ENCODE measurements at regions not wholly inside any gene's neighbourhood (a gene's known extent, or its start where the extent isn't known, plus 50 kb on each side); places are given as distances from the start of the nearest gene placed in this dataset.

DNA sequence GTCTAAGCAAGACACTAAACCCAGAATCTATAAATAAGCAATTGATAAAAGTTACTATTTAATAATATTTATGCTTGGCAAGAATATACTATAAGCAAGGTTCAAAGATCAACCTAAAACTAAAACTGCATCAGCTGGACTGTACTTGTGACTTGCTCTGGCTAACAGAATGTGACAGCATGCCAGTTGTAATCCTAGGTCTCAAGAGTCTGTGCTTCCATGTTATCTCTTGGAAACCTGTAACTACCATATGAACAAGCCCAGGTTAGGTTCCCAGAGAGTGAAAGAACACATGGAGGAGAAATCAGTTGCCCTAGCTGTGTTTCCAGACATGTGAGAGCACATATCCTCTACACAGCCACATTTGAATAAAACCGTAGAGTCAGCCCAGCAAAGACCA is 297.4 kb downstream of the CDH2 start:
- Mint-ChIP-seq H3K9me3 (ENCODE audit: unreplicated experiment) (no peaks in the 10 kb centered on the region), H3K27me3 (ENCODE audit: insufficient read depth, unreplicated experiment) (no peaks in the 10 kb centered on the region), H3K4me1 (ENCODE audit: insufficient read depth, unreplicated experiment) (no peaks in the 10 kb centered on the region), H3K36me3 (ENCODE audit: insufficient read depth, unreplicated experiment) (no peaks in the 10 kb centered on the region), H3K4me3 (ENCODE audit: unreplicated experiment) (no peak overlapping the region), H3K27ac (ENCODE audit: low read depth, unreplicated experiment) (no peak overlapping the region)
- POLR2A ChIA-PET = no interaction called here
- no peak for DNase-seq (ENCODE audit: unreplicated experiment)
- TF ChIP-seq, protein P1, sequence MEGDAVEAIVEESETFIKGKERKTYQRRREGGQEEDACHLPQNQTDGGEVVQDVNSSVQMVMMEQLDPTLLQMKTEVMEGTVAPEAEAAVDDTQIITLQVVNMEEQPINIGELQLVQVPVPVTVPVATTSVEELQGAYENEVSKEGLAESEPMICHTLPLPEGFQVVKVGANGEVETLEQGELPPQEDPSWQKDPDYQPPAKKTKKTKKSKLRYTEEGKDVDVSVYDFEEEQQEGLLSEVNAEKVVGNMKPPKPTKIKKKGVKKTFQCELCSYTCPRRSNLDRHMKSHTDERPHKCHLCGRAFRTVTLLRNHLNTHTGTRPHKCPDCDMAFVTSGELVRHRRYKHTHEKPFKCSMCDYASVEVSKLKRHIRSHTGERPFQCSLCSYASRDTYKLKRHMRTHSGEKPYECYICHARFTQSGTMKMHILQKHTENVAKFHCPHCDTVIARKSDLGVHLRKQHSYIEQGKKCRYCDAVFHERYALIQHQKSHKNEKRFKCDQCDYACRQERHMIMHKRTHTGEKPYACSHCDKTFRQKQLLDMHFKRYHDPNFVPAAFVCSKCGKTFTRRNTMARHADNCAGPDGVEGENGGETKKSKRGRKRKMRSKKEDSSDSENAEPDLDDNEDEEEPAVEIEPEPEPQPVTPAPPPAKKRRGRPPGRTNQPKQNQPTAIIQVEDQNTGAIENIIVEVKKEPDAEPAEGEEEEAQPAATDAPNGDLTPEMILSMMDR (IDR thresholded peaks at IDR 0.05; ENCODE audit: unreplicated experiment) = no peak
- CTCF ChIA-PET = interaction anchor here (1.1 kb wide), 1 partner anchor 280 kb away, joined by 5 read pairs; no protein-coding TSS in a partner anchor
- intact Hi-C loops (cut with micrococcal nuclease) = no loop called here
- no TSS peak for BruUV-seq (replicated peaks)

DNA sequence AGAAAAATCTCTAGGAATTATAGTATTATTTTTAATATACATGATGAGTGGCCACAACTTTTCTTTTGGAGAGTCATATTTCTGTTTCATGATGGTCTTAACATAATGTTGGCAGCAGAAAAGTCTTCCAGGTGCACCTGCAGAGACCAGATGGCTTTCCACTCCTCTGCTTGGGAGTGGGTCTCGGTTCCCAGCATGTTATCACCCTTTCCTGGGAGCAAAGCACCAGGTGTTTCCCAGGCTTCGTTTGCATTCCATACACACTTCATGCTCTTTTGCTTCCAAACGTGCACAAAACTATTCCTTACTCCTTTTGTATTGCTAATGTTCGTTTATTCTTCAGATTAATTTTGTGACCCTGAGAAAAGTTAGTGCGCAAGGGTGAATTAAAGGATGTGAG is 305.2 kb downstream of the CDH2 start:
- ChIA-PET POLR2A (no interaction called here), CTCF (no interaction called here)
- DNase-seq (ENCODE audit: unreplicated experiment) = no peak
- intact Hi-C loops (cut with micrococcal nuclease) = no loop called here
- BruUV-seq (replicated peaks) = no TSS peak
- H3K36me3 Mint-ChIP-seq (ENCODE audit: insufficient read depth, unreplicated experiment) = no peaks in the 10 kb centered on the region
- no peaks in the 10 kb centered on the region for H3K9me3 Mint-ChIP-seq (ENCODE audit: unreplicated experiment)
- H3K4me3 Mint-ChIP-seq (ENCODE audit: unreplicated experiment) = no peak overlapping the region
- H3K4me1 Mint-ChIP-seq (ENCODE audit: insufficient read depth, unreplicated experiment) = no peaks in the 10 kb centered on the region
- no peaks in the 10 kb centered on the region for H3K27me3 Mint-ChIP-seq (ENCODE audit: insufficient read depth, unreplicated experiment)
- TF ChIP-seq, protein P1 (IDR thresholded peaks at IDR 0.05; ENCODE audit: unreplicated experiment) = no peak
- no peak overlapping the region for H3K27ac Mint-ChIP-seq (ENCODE audit: low read depth, unreplicated experiment)

DNA sequence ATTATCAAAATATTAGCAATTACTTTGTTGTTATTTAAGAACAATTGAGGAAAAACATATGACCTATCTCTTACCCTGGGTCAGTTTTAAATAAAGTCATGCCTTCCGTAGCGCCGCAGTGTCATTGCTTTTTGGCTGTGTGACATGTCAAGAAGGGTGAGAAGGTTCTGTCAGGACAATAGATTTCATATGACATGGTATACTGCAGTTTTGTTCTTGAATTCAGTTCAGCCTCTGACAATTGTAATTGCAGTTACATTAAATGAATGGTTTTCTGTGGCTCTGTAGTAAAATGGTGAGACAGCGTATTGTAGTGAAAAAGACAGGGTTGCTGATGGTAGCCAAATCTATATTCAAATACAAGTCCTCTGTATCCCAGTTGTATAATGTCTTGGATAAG is 307.2 kb downstream of the CDH2 start:
- H3K4me1 Mint-ChIP-seq (ENCODE audit: insufficient read depth, unreplicated experiment) = no peaks in the 10 kb centered on the region

DNA sequence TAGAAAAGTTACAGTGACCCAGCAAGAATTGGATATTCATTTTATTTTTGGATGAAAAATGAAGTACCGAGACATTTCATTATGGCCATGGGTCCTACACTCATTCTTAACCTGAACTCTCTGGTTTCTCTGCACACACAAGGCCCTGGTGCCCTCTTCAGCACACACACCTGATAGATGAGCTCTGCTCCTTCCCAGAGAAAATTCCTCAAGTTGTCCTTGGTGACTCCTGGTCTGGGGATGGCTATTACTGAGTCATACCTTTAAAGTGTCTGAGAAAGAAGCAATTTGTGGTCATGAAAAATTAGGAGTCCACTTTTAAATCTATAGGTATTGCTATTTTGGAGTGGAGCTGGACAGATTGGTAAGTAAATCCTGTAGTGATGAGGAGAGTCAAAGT is 311.5 kb downstream of the CDH2 start:
- ChIA-PET CTCF (no interaction called here), POLR2A (interaction anchor here (0.6 kb wide), 1 partner anchor 330 kb away, joined by 3 read pairs; no protein-coding TSS in a partner anchor)
- Mint-ChIP-seq H3K27me3 (ENCODE audit: insufficient read depth, unreplicated experiment) (no peaks in the 10 kb centered on the region), H3K36me3 (ENCODE audit: insufficient read depth, unreplicated experiment) (no peaks in the 10 kb centered on the region), H3K9me3 (ENCODE audit: unreplicated experiment) (no peaks in the 10 kb centered on the region), H3K4me1 (ENCODE audit: insufficient read depth, unreplicated experiment) (no peaks in the 10 kb centered on the region), H3K4me3 (ENCODE audit: unreplicated experiment) (no peak overlapping the region), H3K27ac (ENCODE audit: low read depth, unreplicated experiment) (no peak overlapping the region)
- DNase-seq (ENCODE audit: unreplicated experiment) = no peak
- TF ChIP-seq, protein P1 (IDR thresholded peaks at IDR 0.05; ENCODE audit: unreplicated experiment) = no peak
- intact Hi-C loops (cut with micrococcal nuclease) = no loop called here
- no TSS peak for BruUV-seq (replicated peaks)

More for the DNA sequence above, 307.2 kb downstream of the CDH2 start:
- POLR2A ChIA-PET = no interaction called here
- Mint-ChIP-seq H3K27ac (ENCODE audit: low read depth, unreplicated experiment) (no peak overlapping the region), H3K9me3 (ENCODE audit: unreplicated experiment) (no peaks in the 10 kb centered on the region), H3K27me3 (ENCODE audit: insufficient read depth, unreplicated experiment) (no peaks in the 10 kb centered on the region), H3K36me3 (ENCODE audit: insufficient read depth, unreplicated experiment) (no peaks in the 10 kb centered on the region), H3K4me3 (ENCODE audit: unreplicated experiment) (no peak overlapping the region)
- no peak for DNase-seq (ENCODE audit: unreplicated experiment)
- TF ChIP-seq, protein P1 (IDR thresholded peaks at IDR 0.05; ENCODE audit: unreplicated experiment) = no peak
- CTCF ChIA-PET = no interaction called here
- intact Hi-C loops (cut with micrococcal nuclease) = no loop called here
- BruUV-seq (replicated peaks) = no TSS peak

Data from MCF 10A (cell line).